ENCODE measurements at regions not wholly inside any gene's neighbourhood (a gene's known extent, or its start where the extent isn't known, plus 50 kb on each side); places are given as distances from the start of the nearest gene placed in this dataset.

GRCh38 chr5:145699846-145700245 lies 135.3 kb downstream of the PRELID2 start:
- intact Hi-C loops (cut with micrococcal nuclease; ENCODE audit: unreplicated experiment) (loop anchor here (5.0 kb wide), 1 partner anchor 112 kb away; no protein-coding TSS in a partner anchor), in situ Hi-C loops (cut with HindIII; ENCODE audit: extremely low pct_ligation_motif_present, low pct_unique_long_range_greater_than_20kb) (loop anchor here (5.0 kb wide), 1 partner anchor 127 kb away; no protein-coding TSS in a partner anchor)
- Histone ChIP-seq H4K20me1 (ENCODE audit: insufficient read depth, low read length) (no peaks in the 10 kb centered on the region), H3K79me2 (ENCODE audit: insufficient read depth, low read length) (no peaks in the 10 kb centered on the region), H3K9me3 (ENCODE audit: low read length) (no peaks in the 10 kb centered on the region), H3K4me2 (ENCODE audit: low read depth, low read length) (no peak overlapping the region), H2AFZ (ENCODE audit: low read length) (no peak overlapping the region), H3K36me3 (replicated peaks in 1 of 2; ENCODE audit: control insufficient read depth in 1 of 2, insufficient read depth in 2 of 2, low read length in 2 of 2) (no peaks in the 10 kb centered on the region), H3K27me3 (ENCODE audit: control insufficient read depth in 1 of 2, insufficient read depth in 2 of 2, low read length in 2 of 2) (no peaks in the 10 kb centered on the region), H3K4me1 (ENCODE audit: insufficient read depth, low read length) (no peaks in the 10 kb centered on the region), H3K27ac (ENCODE audit: extremely low read length, insufficient read depth, low read length) (no peak overlapping the region), H3K9ac (ENCODE audit: insufficient read depth, low read depth, low read length) (no peak overlapping the region), H3K4me3 (replicated peaks in 1 of 3; ENCODE audit: insufficient read depth in 1 of 3, low read depth in 2 of 3, low read length in 3 of 3) (no peak overlapping the region)
- ATAC-seq (no peak), DNase-seq (ENCODE audit: low spot score) (no peak), FAIRE-seq (no peak)
- POLR2A ChIA-PET = no interaction called here
- 74% methylated on average over 2 of the region's 2 CpGs for WGBS (ENCODE audit: low lambda C conversion rate)
- no TSS peak for BruUV-seq (replicated peaks)
- CTCF ChIA-PET (ENCODE audit: low intra/inter-chr PET ratio, low total read pairs) = interaction anchor here (1.0 kb wide), 1 partner anchor 126 kb away, joined by 3 read pairs; no protein-coding TSS in a partner anchor
- TF ChIP-seq ZNF841 (CRISPR knock-in tag; IDR thresholded peaks at IDR 0.05; ENCODE audit: borderline replicate concordance) (no peak), ZNF264 (CRISPR knock-in tag; IDR thresholded peaks at IDR 0.05) (no peak), ZBTB43 (CRISPR knock-in tag; conservative IDR thresholded peaks at IDR 0.05) (no peak), ZNF503 (CRISPR knock-in tag; IDR thresholded peaks at IDR 0.05) (no peak), ZBED4 (CRISPR knock-in tag; IDR thresholded peaks at IDR 0.05; ENCODE audit: borderline replicate concordance) (no peak), MATR3 (CRISPR knock-in tag; IDR thresholded peaks at IDR 0.05) (no peak), KDM4B (CRISPR knock-in tag; IDR thresholded peaks at IDR 0.05) (no peak), BCL3 (CRISPR knock-in tag; IDR thresholded peaks at IDR 0.05) (no peak), MXI1 (IDR thresholded peaks at IDR 0.05; ENCODE audit: borderline replicate concordance, low read depth, low read length) (no peak), AGO2 (optimal IDR thresholded peaks at IDR 0.05; ENCODE audit: low read depth, low read length) (no peak), SYNCRIP (IDR thresholded peaks at IDR 0.05; ENCODE audit: insufficient read depth, low read depth, low read length) (no peak), ZBTB3 (CRISPR knock-in tag; IDR thresholded peaks at IDR 0.05; ENCODE audit: borderline replicate concordance, low read depth) (no peak), ONECUT2 (CRISPR knock-in tag; IDR thresholded peaks at IDR 0.05) (no peak)

Data from HepG2 (cell line).